Prostate gland (tissue), 2 donors: ENCODE measurements at regions not wholly inside any gene's neighbourhood (a gene's known extent, or its start where the extent isn't known, plus 50 kb on each side); places are given as distances from the start of the nearest gene placed in this dataset.

ENCODE experiments used
- DNase-seq: peaks from one replicate; pipeline ENCODE4 v3.0.0-alpha.2; 2019; ENCODE audit warnings: low spot score
- H3K27ac ChIP-seq, 2 donors: fragments of 200-600 bp; sonication (generic); 2 replicates each; pipeline ENCODE4 v1.5.1; 2017 to 2019
- H3K27me3 ChIP-seq: fragments of 200-600 bp; sonication (generic); replicated peaks from 2 replicates; pipeline ENCODE4 v1.5.1; 2019; ENCODE audit not compliant: insufficient read depth
- H3K36me3 ChIP-seq, 2 donors: fragments of 200-600 bp; sonication (generic); 1 replicate in 1 of 2; 2 replicates in 1 of 2; pipeline versions ENCODE4 v1.5.1 to v1.8.1; 2017 to 2019
- H3K4me1 ChIP-seq: fragments of 200-600 bp; sonication (generic); replicated peaks from 2 replicates; pipeline ENCODE4 v1.5.1; 2019
- H3K4me3 ChIP-seq, 2 donors: fragments of 200-600 bp; sonication (generic); 2 replicates each; pipeline ENCODE4 v1.5.1; 2017 to 2019
- H3K9me3 ChIP-seq: fragments of 200-600 bp; sonication (generic); 2 replicates; pipeline ENCODE4 v1.5.1; 2017
- CTCF ChIP-seq, 4 experiments: fragments of 200-600 bp in 2 of 4; fragments of 450-650 bp in 2 of 4; sonication (generic) in 2 of 4; IDR thresholded peaks; 1 replicate in 3 of 4; 2 replicates in 1 of 4; pipeline ENCODE4 v1.5.1; 2016 to 2019; ENCODE audit warnings: antibody characterized with exemption in 4 of 4, mild to moderate bottlenecking in 2 of 4, moderate library complexity in 2 of 4
- POLR2A ChIP-seq: fragments of 450-650 bp; IDR thresholded peaks from one replicate; pipeline ENCODE4 v1.6.1; 2016; ENCODE audit warnings: antibody characterized with exemption, mild to moderate bottlenecking
- POLR2AphosphoS5 ChIP-seq: sonication (generic); formaldehyde crosslinking; IDR thresholded peaks from one replicate; pipeline ENCODE4 v1.6.1; 2017; ENCODE audit warnings: antibody characterized with exemption
- WGBS: methylation state at CpG from one replicate; pipeline ENCODE4 v1.1.5; 2018; 5-methylcytosine and 5-hydroxymethylcytosine counted together
- intact Hi-C: fragments of 100-400 bp; cut with DNase I; formaldehyde crosslinking; loops from one replicate; pipeline ENCODE4 v1.14.2; 2022

DNA sequence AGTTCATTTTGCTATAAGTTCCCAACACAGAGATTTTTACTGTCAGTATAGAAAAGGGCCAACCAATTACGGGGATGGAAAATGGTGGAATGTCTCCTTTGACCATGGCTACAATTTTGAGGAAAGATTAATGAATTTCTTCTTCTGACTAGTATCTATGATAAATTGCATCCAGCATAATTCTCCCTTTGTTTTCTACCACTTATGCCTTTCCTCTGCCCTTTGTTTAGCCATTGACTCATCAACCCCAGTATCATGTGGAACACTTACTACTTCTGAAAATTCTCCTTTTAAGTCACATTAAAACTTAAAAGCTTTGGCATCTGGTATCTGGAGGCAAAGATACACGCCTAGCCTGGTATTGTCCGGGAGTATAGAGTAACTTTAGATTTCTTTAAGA lies 92.9 kb upstream of the CADPS start:
- Histone ChIP-seq H3K4me1 (no peaks in the 10 kb centered on the region), H3K9me3 (no peaks in the 10 kb centered on the region), H3K36me3 (no peaks in the 10 kb centered on the region), H3K27ac (no peak overlapping the region), H3K27me3 (no peaks in the 10 kb centered on the region), H3K4me3 (no peak overlapping the region)
- intact Hi-C loops: no loop called here
- no peak for TF ChIP-seq POLR2AphosphoS5
- TF ChIP-seq CTCF (IDR thresholded peaks at IDR 0.05): no peak
- no peak for TF ChIP-seq POLR2A
- no peak for DNase-seq
- 84% methylated on average over 3 of the region's 3 CpGs for WGBS

DNA sequence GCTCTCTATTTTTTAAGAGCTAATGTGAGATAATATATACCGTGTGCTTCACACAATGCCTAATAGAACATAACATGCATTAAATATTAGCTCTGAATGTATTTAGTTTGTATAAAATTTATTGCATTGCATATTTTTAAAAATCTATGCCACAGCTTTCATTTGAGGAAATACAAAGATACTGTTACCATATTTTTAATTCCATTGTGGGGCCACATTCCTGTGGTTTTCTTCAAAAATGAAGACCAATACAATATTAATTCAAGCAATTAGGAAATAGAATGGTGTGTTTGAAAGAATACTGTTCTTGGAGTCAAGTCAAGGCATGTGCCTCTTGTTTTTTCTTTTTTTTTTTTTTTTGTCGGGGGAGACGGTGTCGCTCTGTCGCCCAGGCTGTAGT lies 95.4 kb upstream of the CADPS start:
- no peak overlapping the region for H3K27ac ChIP-seq

DNA sequence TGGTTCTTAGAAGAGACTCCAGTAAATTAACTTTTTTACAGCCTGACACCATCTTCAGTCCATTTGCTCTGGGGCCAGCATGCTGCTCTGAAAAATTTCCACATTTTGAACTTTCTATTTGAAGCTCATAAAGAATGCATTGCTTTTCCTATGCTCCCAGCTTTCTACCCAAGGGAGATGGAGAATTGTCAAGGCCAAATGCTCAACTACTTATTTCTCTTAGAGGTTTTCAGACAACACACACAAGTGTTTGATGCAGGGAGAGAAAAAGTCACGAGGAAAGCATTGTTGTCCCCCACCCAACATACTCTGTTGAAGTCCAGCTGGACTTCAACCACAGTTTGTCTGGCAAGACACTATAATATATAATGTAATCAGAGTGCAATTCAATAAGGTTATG lies 100.3 kb upstream of the CADPS start:
- WGBS: 63% methylated on average over 1 of the region's 1 CpG
- intact Hi-C loops: no loop called here
- Histone ChIP-seq H3K36me3 (no peaks in the 10 kb centered on the region), H3K4me3 (no peak overlapping the region), H3K27me3 (no peaks in the 10 kb centered on the region), H3K9me3 (no peaks in the 10 kb centered on the region), H3K27ac (no peak overlapping the region), H3K4me1 (no peaks in the 10 kb centered on the region)
- DNase-seq: no peak
- TF ChIP-seq POLR2AphosphoS5 (no peak), POLR2A (no peak), CTCF (IDR thresholded peaks at IDR 0.05) (no peak)

More for the DNA sequence above, 95.4 kb upstream of the CADPS start:
- Histone ChIP-seq H3K4me1 (no peaks in the 10 kb centered on the region), H3K27me3 (no peaks in the 10 kb centered on the region), H3K36me3 (no peaks in the 10 kb centered on the region), H3K4me3 (no peak overlapping the region), H3K9me3 (no peaks in the 10 kb centered on the region)
- WGBS: 86% methylated on average over 5 of the region's 5 CpGs
- intact Hi-C loops: no loop called here
- TF ChIP-seq CTCF (IDR thresholded peaks at IDR 0.05) (no peak), POLR2AphosphoS5 (no peak), POLR2A (no peak)
- DNase-seq: no peak

DNA sequence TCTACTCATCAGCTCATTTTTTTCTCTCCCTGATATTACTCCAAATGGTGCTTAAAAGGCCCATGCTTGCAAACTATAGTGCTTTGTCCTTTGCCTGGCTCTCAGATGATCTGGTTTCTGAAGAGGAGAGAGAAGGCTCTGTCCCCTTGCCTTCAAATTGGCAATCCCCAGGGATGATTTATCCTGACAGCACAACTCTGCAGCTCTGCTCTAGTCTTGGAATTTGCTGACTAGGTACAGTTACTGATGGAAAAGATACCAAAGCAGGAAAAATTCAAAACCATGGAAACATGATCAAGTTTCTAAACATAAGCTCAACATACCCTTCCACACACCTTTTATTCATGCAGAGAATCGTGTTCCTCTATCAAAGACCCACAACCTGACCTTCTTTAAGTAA lies 106.7 kb upstream of the CADPS start:
- no peak for TF ChIP-seq CTCF (IDR thresholded peaks at IDR 0.05)
- TF ChIP-seq POLR2A: no peak
- no peak for TF ChIP-seq POLR2AphosphoS5
- 0% methylated on average over 1 of the region's 1 CpG for WGBS

GRCh38 chr3:62982795-62983455 lies 107.7 kb upstream of the CADPS start:
- no peaks in the 10 kb centered on the region for H3K4me1 ChIP-seq
- H3K27me3 ChIP-seq: no peaks in the 10 kb centered on the region
- intact Hi-C loops: no loop called here
- H3K27ac ChIP-seq: no peak overlapping the region
- WGBS: 63% methylated on average over 4 of the region's 4 CpGs
- no peaks in the 10 kb centered on the region for H3K9me3 ChIP-seq
- no peak overlapping the region for H3K4me3 ChIP-seq
- no peak for DNase-seq
- TF ChIP-seq CTCF (IDR thresholded peaks at IDR 0.05): no peak
- H3K36me3 ChIP-seq: no peaks in the 10 kb centered on the region

More for the DNA sequence above, 106.7 kb upstream of the CADPS start:
- intact Hi-C loops: no loop called here
- DNase-seq: no peak
- Histone ChIP-seq H3K36me3 (no peaks in the 10 kb centered on the region), H3K27me3 (no peaks in the 10 kb centered on the region), H3K4me3 (no peak overlapping the region), H3K9me3 (no peaks in the 10 kb centered on the region), H3K27ac (no peak overlapping the region), H3K4me1 (no peaks in the 10 kb centered on the region)
